Endothelial cell of umbilical vein (primary cell): ENCODE measurements at regions not wholly inside any gene's neighbourhood (a gene's known extent, or its start where the extent isn't known, plus 50 kb on each side); places are given as distances from the start of the nearest gene placed in this dataset.

Experiments
- BruUV-seq: library from RNA; stranded (reverse); fragments of 400-500 nt; replicated peaks from 2 replicates; lab custom pipeline; 2021; lab: Mats Ljungman, UMichigan
- CTCF ChIA-PET: fragments of 300-600, 350-600 bp; sonication (Branson Sonifier 250); formaldehyde crosslinking; loops from one replicate; lab custom pipeline; 2021; ENCODE audit warnings: antibody characterized with exemption, inconsistent platforms; lab: Charles Lee
- POLR2A ChIA-PET: fragments of 300-600, 350-600 bp; sonication (Branson Sonifier 250); formaldehyde crosslinking; loops from one replicate; lab custom pipeline; 2021; ENCODE audit warnings: antibody characterized with exemption, inconsistent platforms; lab: Charles Lee
- DNase-seq: peaks from one replicate; pipeline ENCODE4 v3.0.0-alpha.2; 2011; ENCODE audit warnings: low read depth, low spot score
- FAIRE-seq: peaks from 2 replicates; lab custom pipeline; 2011; peaks lifted over from hg19 to GRCh38; lab: Jason Lieb, UNC
- H2AFZ ChIP-seq: 2 replicates; pipeline ENCODE4 v1.6.0; 2012; ENCODE audit warnings: low read depth, low read length, control low read depth, inconsistent platforms
- H3K27ac ChIP-seq: 2 replicates; pipeline ENCODE4 v1.5.1; 2011; ENCODE audit warnings: low read depth, mild to moderate bottlenecking, control low read depth, low read length, moderate library complexity; ENCODE audit not compliant: insufficient read depth
- H3K27me3 ChIP-seq, 2 experiments: 2 replicates each; pipeline versions ENCODE4 v1.6.0 to v1.6.1; 2011; ENCODE audit warnings: low read length in 2 of 2, mixed read lengths in 1 of 2; ENCODE audit not compliant: control insufficient read depth in 2 of 2, insufficient read depth in 2 of 2
- H3K36me3 ChIP-seq, 2 experiments: 2 replicates in 1 of 2; 3 replicates in 1 of 2; pipeline ENCODE4 v1.5.1; 2011; ENCODE audit warnings: low read length in 2 of 2, mild to moderate bottlenecking in 1 of 2, moderate library complexity in 1 of 2; ENCODE audit not compliant: control insufficient read depth in 2 of 2, insufficient read depth in 2 of 2; ENCODE audit errors: extremely low read depth in 1 of 2
- H3K4me1 ChIP-seq: 3 replicates; pipeline ENCODE4 v1.5.1; 2011; ENCODE audit warnings: mild to moderate bottlenecking, low read length; ENCODE audit not compliant: control insufficient read depth, insufficient read depth; ENCODE audit errors: extremely low read depth
- H3K4me2 ChIP-seq: 2 replicates; pipeline ENCODE4 v1.6.1; 2011; ENCODE audit warnings: low read length, control low read depth, mixed read lengths; ENCODE audit not compliant: insufficient read depth
- H3K4me3 ChIP-seq, 3 experiments: fragments of 200-600 bp in 1 of 3; sonication (generic), shearing (Covaris generic) in 1 of 3; replicated peaks in 1 of 3; 2 replicates each; pipeline ENCODE4 v1.5.1; 2011 to 2016; ENCODE audit warnings: control low read depth in 3 of 3, low read length in 3 of 3, mild to moderate bottlenecking in 2 of 3, inconsistent platforms in 1 of 3, low read depth in 1 of 3, moderate library complexity in 1 of 3; ENCODE audit not compliant: insufficient read depth in 1 of 3
- H3K79me2 ChIP-seq: 2 replicates; pipeline ENCODE4 v1.6.0; 2012; ENCODE audit warnings: low read length, inconsistent platforms; ENCODE audit not compliant: control insufficient read depth, insufficient read depth
- H3K9ac ChIP-seq: replicated peaks from 2 replicates; pipeline ENCODE3; 2011; ENCODE audit warnings: low read length, control low read depth; ENCODE audit not compliant: insufficient read depth; ENCODE audit errors: extremely low read depth
- H3K9me1 ChIP-seq: replicated peaks from 3 replicates; pipeline ENCODE4 v1.6.0; 2011; ENCODE audit warnings: mild to moderate bottlenecking, low read length; ENCODE audit not compliant: control insufficient read depth, insufficient read depth; ENCODE audit errors: extremely low read depth
- H3K9me3 ChIP-seq: replicated peaks from 2 replicates; pipeline ENCODE4 v1.5.1; 2012; ENCODE audit warnings: low read length, inconsistent platforms; ENCODE audit not compliant: control insufficient read depth, insufficient read depth
- H4K20me1 ChIP-seq: replicated peaks from 2 replicates; pipeline ENCODE3; 2011; ENCODE audit warnings: mild to moderate bottlenecking, low read length; ENCODE audit not compliant: control insufficient read depth, insufficient read depth; ENCODE audit errors: extremely low read depth
- CTCF ChIP-seq, 2 donors: IDR thresholded peaks; 1 replicate in 1 of 2; 2 replicates in 1 of 2; pipeline ENCODE4 v1.5.1; 2011; ENCODE audit warnings: low read length in 2 of 2, mild to moderate bottlenecking in 2 of 2, moderate library complexity in 2 of 2, control low read depth in 1 of 2, inconsistent platforms in 1 of 2, low read depth in 1 of 2; ENCODE audit not compliant: insufficient read depth in 1 of 2; ENCODE audit errors: extremely low read depth in 1 of 2
- EZH2 ChIP-seq: IDR thresholded peaks from 2 replicates; pipeline ENCODE4 v1.6.1; 2012; ENCODE audit warnings: borderline replicate concordance, low read depth, mild to moderate bottlenecking, moderate library complexity, low read length, inconsistent platforms; ENCODE audit not compliant: severe bottlenecking
- FOS ChIP-seq: IDR thresholded peaks from 2 replicates; pipeline ENCODE4 v1.6.1; 2011; ENCODE audit warnings: mild to moderate bottlenecking, low read length, moderate library complexity, borderline replicate concordance; ENCODE audit not compliant: insufficient read depth
- GATA2 ChIP-seq: IDR thresholded peaks from 2 replicates; pipeline ENCODE4 v1.7.0; 2011; ENCODE audit warnings: low read depth, mild to moderate bottlenecking, moderate library complexity, mixed read lengths, low read length; ENCODE audit not compliant: insufficient read length, insufficient read depth
- JUN ChIP-seq: IDR thresholded peaks from 2 replicates; pipeline ENCODE4 v1.6.1; 2011; ENCODE audit warnings: borderline replicate concordance, low read depth; ENCODE audit not compliant: insufficient read length, insufficient read depth
- MAX ChIP-seq: IDR thresholded peaks from 2 replicates; pipeline ENCODE4 v1.6.1; 2011; ENCODE audit not compliant: insufficient read depth, insufficient read length
- MYC ChIP-seq: IDR thresholded peaks from one replicate; pipeline ENCODE4 v1.6.1; 2011; ENCODE audit warnings: mild to moderate bottlenecking, low read depth, low read length
- POLR2A ChIP-seq: IDR thresholded peaks from 2 replicates; pipeline ENCODE4 v1.6.1; 2012; ENCODE audit warnings: low read depth, mild to moderate bottlenecking, control low read depth, low read length
- POLR2AphosphoS5 ChIP-seq: IDR thresholded peaks from 2 replicates; pipeline ENCODE4 v1.6.1; 2012; ENCODE audit warnings: low read depth, mild to moderate bottlenecking, control low read depth, low read length, moderate library complexity; ENCODE audit not compliant: insufficient read depth
- dilution Hi-C: fragments of 300-500 bp; cut with MboI; formaldehyde crosslinking; loops from one replicate; pipeline ENCODE4 v1.15.0; 2019; ENCODE audit warnings: low sequenced_read_pairs; ENCODE audit not compliant: extremely low pct_ligation_motif_present
- intact Hi-C: fragments of 100-400 bp; cut with micrococcal nuclease; formaldehyde crosslinking; loops from one replicate; pipeline ENCODE4 v1.10.0; 2022

- no peaks in the 10 kb centered on the region for H4K20me1 ChIP-seq
- intact Hi-C loops (no loop called here), dilution Hi-C loops (no loop called here)
- ChIA-PET CTCF (no interaction called here), POLR2A (no interaction called here)
- H3K36me3 ChIP-seq, result no peaks in the 10 kb centered on the region
- FAIRE-seq, result no peak
- H2AFZ ChIP-seq, result no peak overlapping the region
- no peaks in the 10 kb centered on the region for H3K9me1 ChIP-seq
- TF ChIP-seq EZH2 (no peak), MYC (no peak), CTCF (IDR thresholded peaks at IDR 0.05; ENCODE audit: extremely low read depth in 1 of 2, insufficient read depth in 1 of 2, low read depth in 1 of 2, low read length in 2 of 2) (no peak), POLR2A (no peak), POLR2AphosphoS5 (no peak), GATA2 (no peak), FOS (no peak), JUN (no peak), MAX (no peak)
- no peaks in the 10 kb centered on the region for H3K79me2 ChIP-seq
- BruUV-seq, result no TSS peak
- H3K27ac ChIP-seq, result no peak overlapping the region
- H3K9ac ChIP-seq, result no peak overlapping the region
- no peaks in the 10 kb centered on the region for H3K9me3 ChIP-seq
- DNase-seq, result no peak
- H3K4me3 ChIP-seq, result no peak overlapping the region
- H3K27me3 ChIP-seq, result no peaks in the 10 kb centered on the region
- no peaks in the 10 kb centered on the region for H3K4me1 ChIP-seq
- H3K4me2 ChIP-seq, result no peak overlapping the region
Observed at GRCh38 chr1:2918441-2918840, 102.8 kb upstream of the ACTRT2 start.
